ENCODE measurements at regions not wholly inside any gene's neighbourhood (a gene's known extent, or its start where the extent isn't known, plus 50 kb on each side); places are given as distances from the start of the nearest gene placed in this dataset.

GRCh38 chr6:170182781-170183120, 108.1 kb downstream of the DLL1 start:
- Histone ChIP-seq H3K9ac (ENCODE audit: insufficient read depth in 1 of 2, low read length in 2 of 2) (no peak overlapping the region), H3K27me3 (ENCODE audit: control insufficient read depth in 3 of 3, insufficient read depth in 3 of 3, low read length in 2 of 3) (peaks cover 0 to 8% (median 0%) of the 10 kb centered on the region in 3 donors), H3K27ac (ENCODE audit: low read depth in 1 of 2, low read length in 1 of 2) (no peak overlapping the region), H3K4me3 (no peak overlapping the region), H3K36me3 (ENCODE audit: control insufficient read depth in 4 of 4, insufficient read depth in 4 of 4, low read length in 4 of 4) (no peaks in the 10 kb centered on the region), H3K9me3 (ENCODE audit: control insufficient read depth in 4 of 4, insufficient read depth in 3 of 4, low read length in 3 of 4) (no peaks in the 10 kb centered on the region), H3K4me1 (ENCODE audit: control insufficient read depth in 5 of 5, insufficient read depth in 5 of 5, low read length in 5 of 5) (peaks cover 0 to 12% (median 0%) of the 10 kb centered on the region in 5 donors)
- ATAC-seq (ENCODE audit: insufficient read depth, low FRiP score): no peak
- DNase-seq: no peak
- 84% methylated on average over 10 of the region's 10 CpGs for WGBS, 2 donors
- TF ChIP-seq CTCF (IDR thresholded peaks at IDR 0.05; ENCODE audit: control extremely low read depth, extremely low read depth): no peak

GRCh38 chr6:170182093-170182780, 108.6 kb downstream of the DLL1 start:
- 62 to 64% methylated on average over 19 of the region's 19 CpGs for WGBS, 2 donors

GRCh38 chr6:170181338-170181690, 109.6 kb downstream of the DLL1 start:
- ATAC-seq (ENCODE audit: insufficient read depth, low FRiP score) (no peak), DNase-seq (no peak)
- Histone ChIP-seq H3K9me3 (ENCODE audit: control insufficient read depth in 4 of 4, insufficient read depth in 3 of 4, low read length in 3 of 4) (no peaks in the 10 kb centered on the region), H3K4me1 (ENCODE audit: control insufficient read depth in 5 of 5, insufficient read depth in 5 of 5, low read length in 5 of 5) (peaks cover 0 to 12% (median 0%) of the 10 kb centered on the region in 5 donors), H3K36me3 (ENCODE audit: control insufficient read depth in 4 of 4, insufficient read depth in 4 of 4, low read length in 4 of 4) (no peaks in the 10 kb centered on the region), H3K4me3 (no peak overlapping the region), H3K27me3 (ENCODE audit: control insufficient read depth in 3 of 3, insufficient read depth in 3 of 3, low read length in 2 of 3) (peaks cover 0 to 8% (median 0%) of the 10 kb centered on the region in 3 donors), H3K27ac (ENCODE audit: low read depth in 1 of 2, low read length in 1 of 2) (no peak overlapping the region), H3K9ac (ENCODE audit: insufficient read depth in 1 of 2, low read length in 2 of 2) (no peak overlapping the region)
- 89 to 91% methylated on average over 5 of the region's 5 CpGs for WGBS, 2 donors
- no peak for TF ChIP-seq CTCF (IDR thresholded peaks at IDR 0.05; ENCODE audit: control extremely low read depth, extremely low read depth)

More at GRCh38 chr6:170182093-170182780, 108.6 kb downstream of the DLL1 start:
- Histone ChIP-seq H3K4me3 (no peak overlapping the region), H3K9ac (ENCODE audit: insufficient read depth in 1 of 2, low read length in 2 of 2) (no peak overlapping the region), H3K27me3 (ENCODE audit: control insufficient read depth in 3 of 3, insufficient read depth in 3 of 3, low read length in 2 of 3) (peaks cover 0 to 8% (median 0%) of the 10 kb centered on the region in 3 donors), H3K27ac (ENCODE audit: low read depth in 1 of 2, low read length in 1 of 2) (no peak overlapping the region), H3K4me1 (ENCODE audit: control insufficient read depth in 5 of 5, insufficient read depth in 5 of 5, low read length in 5 of 5) (peaks cover 0 to 12% (median 0%) of the 10 kb centered on the region in 5 donors), H3K9me3 (ENCODE audit: control insufficient read depth in 4 of 4, insufficient read depth in 3 of 4, low read length in 3 of 4) (no peaks in the 10 kb centered on the region), H3K36me3 (ENCODE audit: control insufficient read depth in 4 of 4, insufficient read depth in 4 of 4, low read length in 4 of 4) (no peaks in the 10 kb centered on the region)
- ATAC-seq (ENCODE audit: insufficient read depth, low FRiP score) (no peak), DNase-seq (no peak)
- no peak for TF ChIP-seq CTCF (IDR thresholded peaks at IDR 0.05; ENCODE audit: control extremely low read depth, extremely low read depth)

Measured in lung (tissue), 11 donors.